ENCODE measurements at regions not wholly inside any gene's neighbourhood (a gene's known extent, or its start where the extent isn't known, plus 50 kb on each side); places are given as distances from the start of the nearest gene placed in this dataset.

- no peak for TF ChIP-seq TEAD4 (CRISPR knock-in tag; IDR thresholded peaks at IDR 0.05)
- no peak for TF ChIP-seq NR3C1 (CRISPR knock-in tag; conservative IDR thresholded peaks at IDR 0.05; ENCODE audit: low read depth)
- no peak for TF ChIP-seq CTCF (IDR thresholded peaks at IDR 0.05)
- no peak for TF ChIP-seq CREB1 (CRISPR knock-in tag; IDR thresholded peaks at IDR 0.05)
- TF ChIP-seq ELF4 (CRISPR knock-in tag; IDR thresholded peaks at IDR 0.05; ENCODE audit: low read depth) = no peak
These were observed 1027.2 kb upstream of the TMEM132C start for GRCh38 chr12:127239781-127240180.
